Endodermal cell (in vitro differentiated cells): ENCODE measurements at regions not wholly inside any gene's neighbourhood (a gene's known extent, or its start where the extent isn't known, plus 50 kb on each side); places are given as distances from the start of the nearest gene placed in this dataset.

Experiments used
- DNase-seq: peaks from one replicate; pipeline ENCODE4 v3.0.0-alpha.2; 2017
- H3K27ac ChIP-seq: 2 replicates; pipeline ENCODE4 v1.5.1; 2013; ENCODE audit warnings: mild to moderate bottlenecking, low read depth, low read length, moderate library complexity
- H3K27me3 ChIP-seq: 2 replicates; pipeline ENCODE4 v1.6.1; 2013; ENCODE audit warnings: mild to moderate bottlenecking, low read length, moderate library complexity; ENCODE audit not compliant: insufficient read depth, control insufficient read depth, poor library complexity, severe bottlenecking
- H3K36me3 ChIP-seq: 2 replicates; pipeline ENCODE4 v1.7.0; 2013; ENCODE audit warnings: mild to moderate bottlenecking, low read length, moderate library complexity; ENCODE audit not compliant: control insufficient read depth, insufficient read depth
- H3K4me1 ChIP-seq: one replicate; pipeline ENCODE4 v1.7.0; 2013; ENCODE audit warnings: low read length; ENCODE audit not compliant: control insufficient read depth, insufficient read depth
- H3K4me3 ChIP-seq: 2 replicates; pipeline ENCODE4 v1.5.1; 2013; ENCODE audit warnings: mild to moderate bottlenecking, low read length, moderate library complexity
- H3K9ac ChIP-seq: 2 replicates; pipeline ENCODE4 v1.6.1; 2013; ENCODE audit warnings: mild to moderate bottlenecking, low read length, moderate library complexity; ENCODE audit not compliant: poor library complexity, severe bottlenecking; ENCODE audit errors: extremely low read depth
- H3K9me3 ChIP-seq: 2 replicates; pipeline ENCODE4 v1.6.1; 2013; ENCODE audit warnings: mild to moderate bottlenecking, low read length, moderate library complexity; ENCODE audit not compliant: control insufficient read depth
- H3K27ac Mint-ChIP-seq: 2 replicates; pipeline ENCODE4 v1.8.0; 2020; ENCODE audit warnings: mixed read lengths
- H3K27me3 Mint-ChIP-seq: 2 replicates; pipeline ENCODE4 v1.8.0; 2021; ENCODE audit warnings: mild to moderate bottlenecking, mixed read lengths; ENCODE audit not compliant: insufficient read depth
- H3K36me3 Mint-ChIP-seq: 2 replicates; pipeline ENCODE4 v1.8.0; 2020; ENCODE audit warnings: low read depth, mixed read lengths
- H3K4me1 Mint-ChIP-seq: 2 replicates; pipeline ENCODE4 v1.8.0; 2020; ENCODE audit warnings: mixed read lengths
- H3K4me3 Mint-ChIP-seq: 2 replicates; pipeline ENCODE4 v1.8.0; 2020; ENCODE audit warnings: mild to moderate bottlenecking, moderate library complexity, mixed read lengths
- H3K9me3 Mint-ChIP-seq: 2 replicates; pipeline ENCODE4 v1.8.0; 2020; ENCODE audit warnings: mild to moderate bottlenecking, mixed read lengths
- WGBS, 2 experiments: methylation state at CpG; one replicate each; pipeline versions ENCODE4 v1.1.5 to v1.1.7; 2013; ENCODE audit warnings: missing lambda C conversion rate in 2 of 2, mixed read lengths in 1 of 2; ENCODE audit not compliant: insufficient coverage in 1 of 2, insufficient read length in 1 of 2; 5-methylcytosine and 5-hydroxymethylcytosine counted together
- TF ChIP-seq, protein P1 (sequence below): fragments of 200-600 bp; sonication (generic); conservative IDR thresholded peaks from 2 replicates; pipeline ENCODE4 v1.5.0; 2021; ENCODE audit warnings: antibody characterized with exemption, mild to moderate bottlenecking

DNA sequence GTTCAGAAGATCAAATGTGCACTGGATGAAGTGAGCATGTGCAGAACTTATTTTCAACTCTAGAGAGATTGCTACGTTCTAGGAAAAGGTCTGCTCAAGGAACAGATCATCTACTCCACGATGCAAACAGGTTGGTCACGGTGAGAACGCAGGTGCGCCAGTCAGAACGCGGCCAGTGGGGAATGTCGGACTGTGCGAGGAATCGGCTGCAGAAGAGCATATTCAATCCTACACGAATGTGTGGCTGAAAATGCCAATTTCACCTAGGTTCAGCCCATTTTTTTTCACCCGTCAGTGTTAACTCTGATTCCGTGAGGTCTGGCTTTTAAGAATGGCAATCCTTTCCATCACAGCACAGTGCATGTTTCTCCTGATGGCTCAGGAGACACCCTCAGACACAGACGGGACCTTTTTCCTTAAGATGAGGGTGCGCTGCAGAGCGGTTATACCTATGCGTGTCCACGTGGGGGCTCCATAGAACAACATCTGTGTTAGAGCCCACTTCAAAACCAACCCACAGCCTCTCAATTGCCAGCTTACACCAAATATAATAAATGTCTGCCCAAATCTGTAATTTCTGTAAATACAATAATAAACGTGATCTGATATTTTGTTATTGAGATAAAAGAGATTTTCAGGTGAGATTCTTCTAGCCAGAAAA lies 250.4 kb downstream of the FOXA2 start:
- Histone ChIP-seq H3K4me3 (no peak overlapping the region), H3K4me1 (no peaks in the 10 kb centered on the region), H3K27ac (no peak overlapping the region), H3K9me3 (no peaks in the 10 kb centered on the region), H3K27me3 (peaks cover 34% of the 10 kb centered on the region), H3K9ac (no peak overlapping the region), H3K36me3 (no peaks in the 10 kb centered on the region)
- TF ChIP-seq, protein P1, sequence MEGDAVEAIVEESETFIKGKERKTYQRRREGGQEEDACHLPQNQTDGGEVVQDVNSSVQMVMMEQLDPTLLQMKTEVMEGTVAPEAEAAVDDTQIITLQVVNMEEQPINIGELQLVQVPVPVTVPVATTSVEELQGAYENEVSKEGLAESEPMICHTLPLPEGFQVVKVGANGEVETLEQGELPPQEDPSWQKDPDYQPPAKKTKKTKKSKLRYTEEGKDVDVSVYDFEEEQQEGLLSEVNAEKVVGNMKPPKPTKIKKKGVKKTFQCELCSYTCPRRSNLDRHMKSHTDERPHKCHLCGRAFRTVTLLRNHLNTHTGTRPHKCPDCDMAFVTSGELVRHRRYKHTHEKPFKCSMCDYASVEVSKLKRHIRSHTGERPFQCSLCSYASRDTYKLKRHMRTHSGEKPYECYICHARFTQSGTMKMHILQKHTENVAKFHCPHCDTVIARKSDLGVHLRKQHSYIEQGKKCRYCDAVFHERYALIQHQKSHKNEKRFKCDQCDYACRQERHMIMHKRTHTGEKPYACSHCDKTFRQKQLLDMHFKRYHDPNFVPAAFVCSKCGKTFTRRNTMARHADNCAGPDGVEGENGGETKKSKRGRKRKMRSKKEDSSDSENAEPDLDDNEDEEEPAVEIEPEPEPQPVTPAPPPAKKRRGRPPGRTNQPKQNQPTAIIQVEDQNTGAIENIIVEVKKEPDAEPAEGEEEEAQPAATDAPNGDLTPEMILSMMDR, result peak; percentile 92
- Mint-ChIP-seq H3K4me3 (no peak overlapping the region), H3K9me3 (no peaks in the 10 kb centered on the region), H3K36me3 (no peaks in the 10 kb centered on the region), H3K27ac (no peak overlapping the region), H3K27me3 (peaks cover 29% of the 10 kb centered on the region), H3K4me1 (peaks cover 5% of the 10 kb centered on the region)
- WGBS, 2 experiments, result 48 to 69% methylated on average over 13 to 18 of the region's 19 CpGs
- DNase-seq, result peak; percentile 87

GRCh38 chr20:22324505-22324904 lies 259.9 kb downstream of the FOXA2 start:
- no peaks in the 10 kb centered on the region for H3K4me1 ChIP-seq
- Mint-ChIP-seq H3K27me3 (peaks cover 27% of the 10 kb centered on the region), H3K36me3 (no peaks in the 10 kb centered on the region), H3K4me1 (no peaks in the 10 kb centered on the region), H3K9me3 (no peaks in the 10 kb centered on the region), H3K27ac (no peak overlapping the region), H3K4me3 (no peak overlapping the region)
- no peak overlapping the region for H3K27ac ChIP-seq
- no peak overlapping the region for H3K4me3 ChIP-seq
- 96 to 100% methylated on average over 2 of the region's 2 CpGs for WGBS, 2 experiments
- no peaks in the 10 kb centered on the region for H3K36me3 ChIP-seq
- H3K9me3 ChIP-seq, result no peaks in the 10 kb centered on the region
- H3K9ac ChIP-seq, result no peak overlapping the region
- TF ChIP-seq, protein P1, result no peak
- H3K27me3 ChIP-seq, result peaks cover 14% of the 10 kb centered on the region
- no peak for DNase-seq

DNA sequence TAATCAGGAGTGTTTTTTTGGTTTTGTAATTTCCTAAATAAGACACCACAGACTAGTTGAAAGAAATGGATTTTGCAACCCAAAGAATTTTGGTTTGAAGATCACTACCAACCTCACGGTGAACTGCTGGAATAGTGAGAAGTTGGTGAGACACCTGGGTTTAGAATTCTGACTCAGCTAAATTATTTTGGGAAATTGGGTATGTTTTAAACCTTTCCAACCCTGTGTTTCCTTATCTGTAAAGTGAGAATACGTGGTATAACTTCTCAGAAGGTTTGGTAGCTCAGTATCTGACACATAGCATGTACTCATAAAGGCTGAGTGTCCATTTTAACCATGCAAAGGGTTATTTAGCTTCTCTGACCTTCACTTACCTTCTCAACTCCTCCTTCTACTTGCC lies 261.9 kb downstream of the FOXA2 start:
- 42 to 48% methylated on average over 2 of the region's 2 CpGs for WGBS, 2 experiments
- Mint-ChIP-seq H3K27me3 (peaks cover 33% of the 10 kb centered on the region), H3K4me3 (no peak overlapping the region), H3K27ac (no peak overlapping the region), H3K4me1 (no peaks in the 10 kb centered on the region), H3K36me3 (no peaks in the 10 kb centered on the region), H3K9me3 (no peaks in the 10 kb centered on the region)
- Histone ChIP-seq H3K27ac (no peak overlapping the region), H3K9ac (no peak overlapping the region), H3K27me3 (peaks cover 22% of the 10 kb centered on the region), H3K4me1 (no peaks in the 10 kb centered on the region), H3K36me3 (no peaks in the 10 kb centered on the region), H3K9me3 (no peaks in the 10 kb centered on the region), H3K4me3 (no peak overlapping the region)
- TF ChIP-seq, protein P1, result no peak
- no peak for DNase-seq
